ENCODE measurements at regions not wholly inside any gene's neighbourhood (a gene's known extent, or its start where the extent isn't known, plus 50 kb on each side); places are given as distances from the start of the nearest gene placed in this dataset.
"Not testable (repeated sequence)": the region's sequence is repeated elsewhere in the genome, so short reads cannot be mapped to it uniquely, and the experiment has no call there.

DNA sequence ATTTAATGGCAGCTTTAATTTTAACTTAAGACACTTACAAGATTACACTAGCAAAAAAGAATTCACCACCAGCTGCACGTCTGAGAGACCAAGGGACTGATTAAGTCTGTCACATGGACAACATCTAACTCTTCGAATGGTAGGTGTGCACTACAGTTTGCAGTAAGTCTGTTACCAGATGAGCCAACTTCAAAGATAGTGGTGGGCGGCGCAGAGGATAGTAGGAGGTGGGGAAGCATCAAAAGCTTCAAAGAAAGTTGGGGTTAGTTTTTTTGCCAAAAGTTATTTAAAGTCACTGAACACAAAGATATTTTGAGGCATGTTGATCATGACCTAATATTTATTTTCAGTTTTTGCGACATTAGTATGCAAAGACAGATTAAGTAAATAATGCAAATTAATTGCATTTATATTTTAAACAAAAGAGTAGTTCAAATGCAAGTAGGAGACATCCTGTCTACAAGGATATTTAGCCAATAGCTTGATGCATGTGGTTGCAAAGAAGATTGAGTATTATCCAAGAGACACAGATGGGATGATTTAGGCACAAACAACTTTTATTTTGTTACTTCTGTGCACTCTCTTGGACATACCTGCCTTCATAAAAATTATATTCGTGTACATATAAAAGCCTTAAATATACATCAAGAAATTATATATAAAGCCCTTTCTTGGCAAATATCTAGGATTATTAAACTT is 327.7 kb downstream of the BMP4 start:
- ATAC-seq: no peak
- intact Hi-C loops (cut with DNase I): no loop called here
- no peak for DNase-seq

- DNase-seq (no peak), ATAC-seq (no peak)
- intact Hi-C loops (cut with DNase I): no loop called here
Observed at GRCh38 chr14:53628261-53628660, 328.4 kb downstream of the BMP4 start.

DNA sequence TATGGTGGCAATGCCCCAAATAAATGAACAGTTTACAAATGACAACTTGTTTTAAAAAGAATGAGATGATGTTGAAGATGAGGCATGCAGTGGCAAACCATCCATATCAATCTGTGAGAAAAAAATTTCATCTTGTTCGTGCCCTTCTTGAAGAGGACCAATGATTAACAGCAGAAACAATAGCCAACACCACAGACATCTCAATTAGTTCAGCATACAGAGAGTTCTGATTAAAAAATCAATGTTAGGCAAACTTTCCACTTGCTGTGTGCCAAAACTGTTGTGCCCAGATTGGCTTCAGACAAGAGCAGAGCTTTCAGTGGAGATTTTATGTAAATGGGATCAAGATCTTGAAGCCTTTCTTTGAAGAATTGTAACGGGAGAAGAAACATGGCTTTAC is 329.9 kb downstream of the BMP4 start:
- no peak for ATAC-seq
- intact Hi-C loops (cut with DNase I): no loop called here
- DNase-seq: no peak

GRCh38 chr14:53622447-53622846 is 334.2 kb downstream of the BMP4 start:
- no peak for ATAC-seq
- intact Hi-C loops (cut with DNase I): no loop called here
- DNase-seq: no peak

- intact Hi-C loops (cut with DNase I): no loop called here
- DNase-seq: no peak
- no peak for ATAC-seq
Observed at GRCh38 chr14:53621921-53622320, 334.7 kb downstream of the BMP4 start.

- DNase-seq: no peak
- no peak for ATAC-seq
- intact Hi-C loops (cut with DNase I): no loop called here
Observed at GRCh38 chr14:53621433-53621832, 335.2 kb downstream of the BMP4 start.

- ATAC-seq: no peak
- intact Hi-C loops (cut with DNase I): no loop called here
- no peak for DNase-seq
Observed at GRCh38 chr14:53620890-53621289, 335.7 kb downstream of the BMP4 start.

DNA sequence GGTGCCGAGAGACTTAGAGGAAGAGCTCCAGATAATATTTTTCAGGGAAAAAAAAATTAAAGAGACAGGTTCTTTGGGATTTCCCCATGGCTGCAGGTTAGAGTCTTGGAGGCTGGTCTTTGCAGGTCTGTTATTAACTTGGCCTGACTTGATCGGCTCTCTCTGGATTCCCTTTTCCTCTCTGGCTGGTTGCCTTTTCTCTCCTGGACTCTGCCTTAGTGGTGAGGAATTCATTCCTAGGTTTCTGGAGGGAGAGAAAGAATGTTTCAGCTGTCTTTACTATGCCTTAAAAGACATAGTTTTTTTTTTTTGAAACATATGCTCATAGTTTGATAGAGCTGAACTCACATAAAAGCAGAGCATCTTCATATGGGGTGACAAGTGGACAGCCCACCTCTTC is 336.3 kb downstream of the BMP4 start:
- intact Hi-C loops (cut with DNase I): no loop called here
- ATAC-seq (peak in 1 of 2 donors; percentile 77), DNase-seq (no peak)

DNA sequence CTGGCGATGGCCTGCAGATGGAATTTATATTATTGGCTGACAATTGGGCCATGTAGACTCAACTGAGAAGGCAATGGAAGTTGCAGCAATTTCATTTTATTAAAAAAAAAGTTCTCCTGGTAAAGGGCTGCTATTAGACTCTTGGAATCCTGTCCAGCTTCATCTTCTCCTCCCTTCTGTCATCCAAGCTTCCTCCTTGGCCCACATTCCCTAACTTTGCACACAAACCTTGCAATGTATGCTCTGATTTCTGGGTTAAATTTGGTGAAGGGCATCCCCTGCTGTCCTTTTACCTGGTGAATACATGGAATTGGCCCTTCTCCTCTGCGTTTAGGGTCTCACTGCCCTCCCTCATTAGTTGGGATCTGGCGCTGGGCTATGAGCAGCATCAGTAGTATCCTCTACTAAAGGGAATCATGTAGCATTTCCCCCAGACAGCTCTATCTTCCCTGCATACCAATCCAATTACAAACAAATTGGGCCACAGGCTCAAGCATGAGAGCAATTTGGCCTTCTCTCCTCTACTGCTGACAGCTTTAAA is 336.9 kb downstream of the BMP4 start:
- no peak for DNase-seq
- intact Hi-C loops (cut with DNase I): no loop called here

GRCh38 chr14:53616536-53616935 is 340.1 kb downstream of the BMP4 start:
- DNase-seq; intact Hi-C loops (cut with DNase I); ATAC-seq: not testable (repeated sequence)

More for the DNA sequence above, 336.9 kb downstream of the BMP4 start:
- ATAC-seq: peak; percentile 88 to 97

GRCh38 chr14:53615252-53615651 is 341.4 kb downstream of the BMP4 start:
- no peak for DNase-seq
- ATAC-seq: no peak
- intact Hi-C loops (cut with DNase I): no loop called here

DNA sequence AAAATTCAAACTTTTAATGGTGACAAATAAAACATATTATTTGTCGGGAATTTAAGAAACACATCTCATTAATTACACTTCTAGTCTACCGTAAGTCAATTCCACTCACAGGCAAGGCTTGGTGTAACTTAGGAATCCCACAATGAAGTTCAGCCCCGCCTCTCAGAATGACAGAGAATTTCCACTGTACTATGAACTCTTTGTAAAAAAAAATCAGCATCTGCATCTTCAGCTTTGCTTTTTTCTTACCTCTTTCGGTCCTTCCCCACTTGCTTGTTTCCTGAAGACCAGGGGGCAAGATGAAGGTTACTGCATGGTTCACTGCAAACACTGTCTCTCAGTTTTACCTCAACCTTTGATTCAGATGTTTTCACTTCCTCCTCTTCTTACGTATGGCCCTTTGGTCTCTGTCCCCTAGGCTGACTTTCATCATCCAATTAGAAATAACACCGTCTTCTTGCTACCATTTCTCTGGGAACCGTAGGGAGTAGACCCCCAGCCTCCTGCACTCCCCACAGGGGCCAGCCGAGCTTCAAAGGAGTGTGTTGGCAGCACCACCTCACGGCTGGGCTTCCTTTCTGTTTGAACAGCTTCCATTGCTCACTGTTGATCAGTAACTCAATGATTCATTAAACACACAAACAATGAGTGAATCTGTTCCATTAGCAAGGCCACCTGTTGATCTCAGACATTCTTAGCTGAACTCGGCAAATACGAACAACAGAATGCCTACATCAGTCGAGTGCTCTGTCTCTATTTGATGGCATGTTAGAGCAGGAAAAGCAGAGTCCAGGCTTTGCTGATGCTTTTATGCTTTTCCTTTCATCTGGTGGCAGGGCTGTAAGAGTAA is 343.0 kb downstream of the BMP4 start:
- ATAC-seq: no peak
- intact Hi-C loops (cut with DNase I): no loop called here
- no peak for DNase-seq

DNA sequence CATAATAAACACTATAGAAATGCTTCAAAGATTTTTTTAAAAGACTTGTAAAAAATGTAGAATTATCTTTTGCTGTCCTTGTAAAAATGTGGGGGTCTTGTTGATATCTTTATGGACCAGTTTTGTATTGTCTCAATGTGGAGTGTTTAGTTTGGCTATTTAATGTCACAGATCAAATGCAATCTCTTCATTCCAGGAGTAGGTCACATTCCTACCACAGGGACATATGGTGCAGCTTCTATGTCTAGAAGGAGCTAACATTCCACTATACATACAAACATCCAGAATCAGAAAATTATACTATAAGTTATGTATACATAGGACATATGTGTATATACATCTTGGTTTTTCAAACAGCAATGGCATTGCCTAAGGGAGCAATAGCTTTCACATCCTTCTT is 345.7 kb downstream of the BMP4 start:
- no peak for ATAC-seq
- intact Hi-C loops (cut with DNase I): no loop called here

DNA sequence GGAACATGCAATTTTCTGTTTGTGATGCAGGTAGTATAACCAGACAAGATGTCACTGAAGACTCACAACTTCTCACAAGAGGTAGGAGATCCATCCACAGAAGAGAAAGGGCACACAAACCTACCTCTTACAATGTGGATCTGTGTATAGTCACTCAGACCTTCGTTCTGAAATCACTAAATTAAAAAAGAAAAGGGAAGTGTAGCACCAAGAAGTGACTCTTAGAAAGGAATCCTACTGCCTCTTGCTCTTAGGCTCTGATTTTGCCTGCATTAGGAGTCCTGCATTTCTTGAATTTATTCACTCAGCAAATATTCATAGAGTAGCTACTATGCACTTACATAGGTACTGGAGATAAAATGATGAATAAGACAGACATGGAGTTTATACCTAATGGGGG is 347.6 kb downstream of the BMP4 start:
- no peak for DNase-seq
- ATAC-seq: no peak
- intact Hi-C loops (cut with DNase I): no loop called here

More for the DNA sequence above, 345.7 kb downstream of the BMP4 start:
- DNase-seq: no peak

GRCh38 chr14:53608369-53608768 is 348.3 kb downstream of the BMP4 start:
- DNase-seq (no peak), ATAC-seq (no peak)
- intact Hi-C loops (cut with DNase I): no loop called here

- intact Hi-C loops (cut with DNase I): no loop called here
- no peak for ATAC-seq
Observed at GRCh38 chr14:53606203-53606602, 350.4 kb downstream of the BMP4 start.

DNA sequence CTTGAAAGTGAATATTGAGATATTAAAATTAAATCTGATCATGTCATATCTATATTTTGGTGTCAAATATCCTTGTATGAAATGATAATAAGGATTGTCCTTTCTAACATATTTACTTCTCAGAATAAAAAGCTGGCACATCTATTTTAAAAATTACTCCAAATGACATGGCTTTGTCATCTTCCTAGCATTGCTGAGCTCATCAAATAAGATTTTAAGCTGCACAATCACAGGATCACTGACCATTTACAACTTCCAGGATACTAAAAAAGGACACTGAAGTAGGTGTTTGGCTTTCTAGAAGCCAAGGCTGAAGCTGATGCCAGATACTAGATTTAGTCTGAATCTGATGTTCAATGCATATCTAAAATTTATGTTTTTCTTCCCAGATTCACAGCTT is 351.1 kb downstream of the BMP4 start:
- intact Hi-C loops (cut with DNase I): no loop called here
- DNase-seq (no peak), ATAC-seq (no peak)

More at GRCh38 chr14:53606203-53606602, 350.4 kb downstream of the BMP4 start:
- no peak for DNase-seq

DNA sequence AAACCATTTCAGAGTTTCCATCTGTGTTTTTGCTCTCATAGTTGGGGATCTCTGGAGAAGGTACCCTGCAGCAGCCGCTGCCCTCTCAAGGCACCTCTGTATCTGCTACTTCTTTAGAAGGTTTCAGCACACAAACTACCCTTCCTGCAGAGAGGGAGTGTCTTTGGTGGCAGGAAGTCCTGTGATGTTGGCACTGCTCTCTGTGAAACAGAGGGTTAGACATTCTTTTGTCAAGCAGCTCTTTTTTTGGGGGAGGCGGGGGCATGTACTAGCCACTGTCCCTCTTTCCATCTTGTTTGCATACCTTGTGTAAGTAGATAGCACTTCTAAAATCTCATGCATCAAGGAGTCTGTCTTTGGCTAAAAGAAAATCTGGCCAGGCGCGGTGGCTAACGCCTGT is 352.6 kb downstream of the BMP4 start:
- no peak for DNase-seq
- intact Hi-C loops (cut with DNase I): no loop called here
- ATAC-seq: no peak

GRCh38 chr14:53601409-53601808 is 355.2 kb downstream of the BMP4 start:
- intact Hi-C loops (cut with DNase I): no loop called here
- no peak for ATAC-seq
- no peak for DNase-seq

- intact Hi-C loops (cut with DNase I): no loop called here
- DNase-seq (no peak), ATAC-seq (no peak)
Observed at GRCh38 chr14:53599221-53599945, 357.2 kb downstream of the BMP4 start.
